Panc1 (cell line): ENCODE measurements at regions not wholly inside any gene's neighbourhood (a gene's known extent, or its start where the extent isn't known, plus 50 kb on each side); places are given as distances from the start of the nearest gene placed in this dataset.

Experiments used
- ATAC-seq: fragments of 200-7000 bp; cut with Tn5 transposase; 2 replicates; pipeline ENCODE4 v1.9.1; 2020; ENCODE audit warnings: mild to moderate bottlenecking, moderate library complexity
- BruUV-seq: library from RNA; stranded (reverse); fragments of 400-500 nt; replicated peaks from 2 replicates; lab custom pipeline; 2021; lab: Mats Ljungman, UMichigan
- CTCF ChIA-PET: fragments of 300-600 bp; sonication (Branson Sonifier 250); formaldehyde crosslinking; loops from one replicate; lab custom pipeline; 2022; ENCODE audit warnings: antibody characterized with exemption; lab: Charles Lee
- POLR2A ChIA-PET: fragments of 300-600 bp; sonication (Branson Sonifier 250); formaldehyde crosslinking; loops from one replicate; lab custom pipeline; 2022; ENCODE audit warnings: antibody characterized with exemption; lab: Charles Lee
- DNase-seq: peaks from one replicate; pipeline ENCODE4 v3.0.0-alpha.2; 2010; ENCODE audit warnings: low read depth, low spot score
- H3K27ac ChIP-seq: 2 replicates; pipeline ENCODE4 v1.5.1; 2011; ENCODE audit warnings: mild to moderate bottlenecking, low read length, inconsistent platforms
- H3K27me3 ChIP-seq: fragments of 200-500 bp; sonication (Bioruptor generic); 2 replicates; pipeline ENCODE4 v1.6.0; 2014; ENCODE audit warnings: low read length, inconsistent platforms; ENCODE audit not compliant: control insufficient read depth, insufficient read depth
- H3K36me3 ChIP-seq: fragments of 200-500 bp; sonication (Bioruptor generic); 2 replicates; pipeline ENCODE4 v1.5.1; 2014; ENCODE audit warnings: inconsistent platforms, mild to moderate bottlenecking, low read length, moderate library complexity; ENCODE audit not compliant: control insufficient read depth, insufficient read depth
- H3K4me1 ChIP-seq: 2 replicates; pipeline ENCODE4 v1.5.1; 2011; ENCODE audit warnings: inconsistent platforms, mild to moderate bottlenecking, low read length, moderate library complexity; ENCODE audit not compliant: control insufficient read depth, insufficient read depth
- H3K4me3 ChIP-seq, 2 experiments: 2 replicates each; pipeline ENCODE4 v1.5.1; 2011 to 2012; ENCODE audit warnings: low read depth in 2 of 2, low read length in 2 of 2, mild to moderate bottlenecking in 2 of 2, inconsistent platforms in 1 of 2, moderate library complexity in 1 of 2
- H3K9me3 ChIP-seq: fragments of 200-500 bp; sonication (Bioruptor generic); 2 replicates; pipeline ENCODE4 v1.5.1; 2014; ENCODE audit warnings: low read depth, mild to moderate bottlenecking, inconsistent platforms, low read length, moderate library complexity; ENCODE audit not compliant: control insufficient read depth, insufficient read depth
- CTCF ChIP-seq: fragments of 450-650 bp; IDR thresholded peaks from 2 replicates; pipeline ENCODE4 v1.5.1; 2017; ENCODE audit warnings: mild to moderate bottlenecking
- POLR2AphosphoS5 ChIP-seq: IDR thresholded peaks from 2 replicates; pipeline ENCODE4 v1.6.1; 2012; ENCODE audit warnings: mild to moderate bottlenecking, low read depth, low read length, moderate library complexity
- REST ChIP-seq, 2 experiments: IDR thresholded peaks; 2 replicates each; pipeline ENCODE4 v1.6.1; 2011 to 2012; ENCODE audit warnings: low read depth in 2 of 2, control low read depth in 1 of 2, low read length in 1 of 2, mild to moderate bottlenecking in 1 of 2, moderate library complexity in 1 of 2; ENCODE audit not compliant: insufficient read depth in 1 of 2
- SIN3A ChIP-seq: IDR thresholded peaks from 2 replicates; pipeline ENCODE4 v1.6.1; 2012; ENCODE audit warnings: low read depth, mild to moderate bottlenecking, low read length, moderate library complexity, borderline replicate concordance; ENCODE audit not compliant: insufficient read depth
- TCF7L2 ChIP-seq: IDR thresholded peaks from 2 replicates; pipeline ENCODE4 v1.6.1; 2011; ENCODE audit warnings: mild to moderate bottlenecking, low read depth, low read length, inconsistent platforms
- in situ Hi-C: cut with HindIII; loops from 2 replicates; pipeline ENCODE4 v1.10.0; 2016; ENCODE audit warnings: low sequenced_read_pairs, low pct_unique_long_range_greater_than_20kb
- intact Hi-C: fragments of 100-400 bp; cut with micrococcal nuclease; formaldehyde crosslinking; loops from one replicate; pipeline ENCODE4 v1.10.0; 2022; ENCODE audit not compliant: unreplicated experiment

- no peaks in the 10 kb centered on the region for H3K27me3 ChIP-seq
- no peak for TF ChIP-seq POLR2AphosphoS5
- no peak overlapping the region for H3K27ac ChIP-seq
- peaks cover 6% of the 10 kb centered on the region; the same call in 1 of the 2 replicates for H3K9me3 ChIP-seq
- intact Hi-C loops (no loop called here), in situ Hi-C loops (no loop called here)
- no peaks in the 10 kb centered on the region for H3K4me1 ChIP-seq
- no peak for DNase-seq
- no peak overlapping the region for H3K4me3 ChIP-seq
- no peaks in the 10 kb centered on the region for H3K36me3 ChIP-seq
- ChIA-PET POLR2A (no interaction called here), CTCF (no interaction called here)
- no TSS peak for BruUV-seq
- no peak for ATAC-seq
These were observed 382.9 kb downstream of the OTOL1 start for GRCh38 chr3:161879470-161879869.

GRCh38 chr3:161884830-161885229 lies 388.2 kb downstream of the OTOL1 start:
- Histone ChIP-seq H3K27ac (no peak overlapping the region), H3K9me3 (no peaks in the 10 kb centered on the region), H3K27me3 (no peaks in the 10 kb centered on the region), H3K4me3 (no peak overlapping the region), H3K36me3 (no peaks in the 10 kb centered on the region), H3K4me1 (no peaks in the 10 kb centered on the region)
- no peak for ATAC-seq
- in situ Hi-C loops: no loop called here
- intact Hi-C loops: no loop called here
- ChIA-PET CTCF (no interaction called here), POLR2A (no interaction called here)
- no peak for DNase-seq
- no peak for TF ChIP-seq TCF7L2
- no peak for TF ChIP-seq REST (IDR thresholded peaks at IDR 0.05; ENCODE audit: insufficient read depth in 1 of 2, low read depth in 2 of 2, low read length in 1 of 2)
- TF ChIP-seq SIN3A: no peak
- no peak for TF ChIP-seq POLR2AphosphoS5
- no peak for TF ChIP-seq CTCF
- BruUV-seq: no TSS peak

GRCh38 chr3:161890147-161890625 lies 393.6 kb downstream of the OTOL1 start:
- H3K9me3 ChIP-seq: no peaks in the 10 kb centered on the region
- ATAC-seq (peak; percentile 68), DNase-seq (no peak)
- no peak for TF ChIP-seq SIN3A
- no peak for TF ChIP-seq POLR2AphosphoS5
- no peaks in the 10 kb centered on the region for H3K4me1 ChIP-seq
- POLR2A ChIA-PET: no interaction called here
- H3K27me3 ChIP-seq: no peaks in the 10 kb centered on the region
- no peak overlapping the region for H3K27ac ChIP-seq
- no TSS peak for BruUV-seq
- in situ Hi-C loops (no loop called here), intact Hi-C loops (no loop called here)
- no peak overlapping the region for H3K4me3 ChIP-seq
- no peaks in the 10 kb centered on the region for H3K36me3 ChIP-seq
- CTCF ChIA-PET: no interaction called here
